H1 (cell line): ENCODE measurements at regions not wholly inside any gene's neighbourhood (a gene's known extent, or its start where the extent isn't known, plus 50 kb on each side); places are given as distances from the start of the nearest gene placed in this dataset.

ENCODE experiments used
- CTCF ChIA-PET: fragments of 300-600 bp; sonication (Branson Sonifier 250); formaldehyde crosslinking; loops from one replicate; lab custom pipeline; 2021; ENCODE audit not compliant: partially characterized antibody; lab: Charles Lee
- POLR2A ChIA-PET: fragments of 300-600 bp; sonication (Branson Sonifier 250); formaldehyde crosslinking; loops from one replicate; lab custom pipeline; 2021; ENCODE audit warnings: inconsistent platforms; ENCODE audit not compliant: partially characterized antibody; lab: Charles Lee
- DNase-seq, 2 experiments: peaks; one replicate each; pipeline versions ENCODE4 v3.0.0 to v3.0.0-alpha.2; 2010 to 2022; ENCODE audit warnings: low spot score in 2 of 2, low read depth in 1 of 2, mixed read lengths in 1 of 2
- FAIRE-seq: peaks from 2 replicates; lab custom pipeline; 2011; peaks lifted over from hg19 to GRCh38; lab: Jason Lieb, UNC
- H2AFZ ChIP-seq: 2 replicates; pipeline ENCODE4 v1.8.1; 2012; ENCODE audit warnings: low read length, inconsistent platforms
- H2AK5ac ChIP-seq: 2 replicates; pipeline ENCODE4 v1.6.1; 2013; ENCODE audit warnings: low read depth, low read length
- H2BK120ac ChIP-seq: replicated peaks from 2 replicates; pipeline ENCODE3; 2013; ENCODE audit warnings: low read depth, low read length, inconsistent platforms
- H2BK12ac ChIP-seq: 2 replicates; pipeline ENCODE4 v1.6.1; 2013; ENCODE audit warnings: low read depth, low read length
- H2BK15ac ChIP-seq: 2 replicates; pipeline ENCODE4 v1.6.1; 2013; ENCODE audit warnings: low read length
- H2BK20ac ChIP-seq: 2 replicates; pipeline ENCODE4 v1.6.1; 2013; ENCODE audit warnings: low read length
- H2BK5ac ChIP-seq: 2 replicates; pipeline ENCODE4 v1.6.1; 2013; ENCODE audit warnings: low read depth, low read length
- H3K14ac ChIP-seq: 2 replicates; pipeline ENCODE4 v1.6.1; 2013; ENCODE audit warnings: inconsistent platforms; ENCODE audit not compliant: insufficient read length
- H3K18ac ChIP-seq: 2 replicates; pipeline ENCODE4 v1.6.1; 2013; ENCODE audit warnings: low read length; ENCODE audit errors: extremely low read depth
- H3K23ac ChIP-seq: 2 replicates; pipeline ENCODE4 v1.6.1; 2013; ENCODE audit warnings: inconsistent platforms; ENCODE audit not compliant: insufficient read length
- H3K23me2 ChIP-seq: 2 replicates; pipeline ENCODE4 v1.6.1; 2013; ENCODE audit warnings: low read depth, low read length
- H3K27ac ChIP-seq: 2 replicates; pipeline ENCODE4 v1.6.1; 2011; ENCODE audit warnings: low read depth, low read length, inconsistent platforms
- H3K27me3 ChIP-seq, 4 experiments: replicated peaks in 1 of 4; 1 replicate in 1 of 4; 2 replicates in 3 of 4; pipeline versions ENCODE4 v1.6.1 to v1.8.1; 2011 to 2013; ENCODE audit warnings: low read length in 3 of 4, mild to moderate bottlenecking in 3 of 4, inconsistent platforms in 2 of 4, mixed read lengths in 2 of 4, moderate library complexity in 1 of 4; ENCODE audit not compliant: control insufficient read depth in 3 of 4, insufficient read depth in 3 of 4; ENCODE audit errors: extremely low read depth in 1 of 4
- H3K36me3 ChIP-seq, 4 experiments: 2 replicates each; pipeline versions ENCODE4 v1.6.1 to v1.8.1; 2011 to 2013; ENCODE audit warnings: mild to moderate bottlenecking in 4 of 4, low read length in 3 of 4, moderate library complexity in 2 of 4, control low read depth in 1 of 4, inconsistent platforms in 1 of 4; ENCODE audit not compliant: insufficient read depth in 4 of 4, control insufficient read depth in 2 of 4
- H3K4ac ChIP-seq: replicated peaks from 2 replicates; pipeline ENCODE3; 2013; ENCODE audit warnings: low read length, low read depth, mixed read lengths, inconsistent platforms; ENCODE audit not compliant: insufficient read length
- H3K4me1 ChIP-seq, 4 experiments: replicated peaks in 1 of 4; 1 replicate in 1 of 4; 2 replicates in 3 of 4; pipeline versions ENCODE4 v1.6.1 to v1.8.1; 2011 to 2013; ENCODE audit warnings: low read length in 3 of 4, inconsistent platforms in 2 of 4, mixed read lengths in 1 of 4; ENCODE audit not compliant: insufficient read depth in 4 of 4, control insufficient read depth in 3 of 4
- H3K4me2 ChIP-seq, 2 experiments: 2 replicates each; pipeline versions ENCODE4 v1.6.1 to v1.8.1; 2011 to 2013; ENCODE audit warnings: low read depth in 2 of 2, low read length in 2 of 2, control low read depth in 1 of 2, inconsistent platforms in 1 of 2, mild to moderate bottlenecking in 1 of 2; ENCODE audit not compliant: insufficient read depth in 1 of 2
- H3K4me3 ChIP-seq, 4 experiments: fragments of 200-600, 300-600 bp in 1 of 4; sonication (generic), shearing (Covaris generic), sonication (Bioruptor Twin) in 1 of 4; 2 replicates each; pipeline versions ENCODE4 v1.5.1 to v1.8.1; 2011 to 2016; ENCODE audit warnings: low read length in 4 of 4, low read depth in 3 of 4, control low read depth in 2 of 4, inconsistent platforms in 2 of 4, mild to moderate bottlenecking in 2 of 4, mixed read lengths in 1 of 4, moderate library complexity in 1 of 4; ENCODE audit not compliant: insufficient read depth in 2 of 4; ENCODE audit errors: extremely low read depth in 1 of 4
- H3K56ac ChIP-seq: replicated peaks from 2 replicates; pipeline ENCODE3; 2013; ENCODE audit warnings: low read depth, mild to moderate bottlenecking, mixed read lengths, low read length, inconsistent platforms; ENCODE audit not compliant: insufficient read length
- H3K79me1 ChIP-seq: 2 replicates; pipeline ENCODE4 v1.6.1; 2013; ENCODE audit warnings: low read depth, low read length, control low read depth
- H3K79me2 ChIP-seq, 2 experiments: 2 replicates each; pipeline versions ENCODE4 v1.6.1 to v1.8.1; 2012 to 2013; ENCODE audit warnings: low read length in 2 of 2, mild to moderate bottlenecking in 2 of 2, inconsistent platforms in 1 of 2; ENCODE audit not compliant: insufficient read depth in 2 of 2, control insufficient read depth in 1 of 2
- H3K9ac ChIP-seq, 4 experiments: replicated peaks in 1 of 4; 1 replicate in 1 of 4; 2 replicates in 3 of 4; pipeline versions ENCODE4 v1.6.1 to v1.8.1; 2011 to 2013; ENCODE audit warnings: low read depth in 3 of 4, low read length in 3 of 4, control low read depth in 2 of 4, mild to moderate bottlenecking in 2 of 4, moderate library complexity in 2 of 4, inconsistent platforms in 1 of 4; ENCODE audit errors: extremely low read depth in 1 of 4
- H3K9me3 ChIP-seq, 2 experiments: 2 replicates each; pipeline versions ENCODE4 v1.6.1 to v1.8.1; 2012 to 2013; ENCODE audit warnings: mild to moderate bottlenecking in 2 of 2, moderate library complexity in 2 of 2, control low read depth in 1 of 2, inconsistent platforms in 1 of 2, low read depth in 1 of 2, low read length in 1 of 2, mixed read lengths in 1 of 2; ENCODE audit not compliant: insufficient read depth in 2 of 2
- H4K20me1 ChIP-seq, 2 experiments: replicated peaks in 1 of 2; 2 replicates each; pipeline versions ENCODE3 to v1.8.1; 2011 to 2013; ENCODE audit warnings: inconsistent platforms in 2 of 2, low read length in 2 of 2, mild to moderate bottlenecking in 1 of 2; ENCODE audit not compliant: insufficient read depth in 2 of 2, control insufficient read depth in 1 of 2
- H4K5ac ChIP-seq: 2 replicates; pipeline ENCODE4 v1.6.1; 2013; ENCODE audit warnings: low read length, low read depth, mixed read lengths, inconsistent platforms; ENCODE audit not compliant: insufficient read length
- H4K8ac ChIP-seq: 2 replicates; pipeline ENCODE4 v1.8.0; 2013; ENCODE audit warnings: mild to moderate bottlenecking, moderate library complexity, low read length, inconsistent platforms; ENCODE audit not compliant: insufficient read depth; ENCODE audit errors: extremely low read depth
- H4K91ac ChIP-seq: replicated peaks from 2 replicates; pipeline ENCODE3; 2013; ENCODE audit warnings: low read length, mixed read lengths, inconsistent platforms; ENCODE audit not compliant: insufficient read length
- BCL11A ChIP-seq, 2 experiments: IDR thresholded peaks; one replicate each; pipeline ENCODE4 v1.6.1; 2011; ENCODE audit warnings: low read depth in 2 of 2, low read length in 2 of 2, mild to moderate bottlenecking in 2 of 2
- BRCA1 ChIP-seq: IDR thresholded peaks from 2 replicates; pipeline ENCODE4 v1.6.1; 2012; ENCODE audit warnings: low read depth, low read length, improper control_type of control experiment
- CBX8 ChIP-seq: fragments of 300-800, 300-1000 bp; sonication (generic); IDR thresholded peaks from 2 replicates; pipeline ENCODE4 v1.7.1; 2016; ENCODE audit warnings: low read depth, low read length, borderline replicate concordance
- HDAC6 ChIP-seq: IDR thresholded peaks from one replicate; pipeline ENCODE4 v1.7.1; 2012; ENCODE audit warnings: low read depth, mild to moderate bottlenecking, inconsistent platforms, low read length, moderate library complexity
- JUND ChIP-seq: IDR thresholded peaks from 2 replicates; pipeline ENCODE4 v1.6.1; 2011; ENCODE audit warnings: mild to moderate bottlenecking, improper control_type of control experiment, low read length
- KDM5A ChIP-seq: fragments of 200-600 bp; IDR thresholded peaks from 2 replicates; pipeline ENCODE4 v1.7.1; 2012; ENCODE audit warnings: mild to moderate bottlenecking, low read length, inconsistent platforms, mixed read lengths
- MAX ChIP-seq: IDR thresholded peaks from 2 replicates; pipeline ENCODE4 v1.6.1; 2012; ENCODE audit warnings: inconsistent platforms
- NANOG ChIP-seq: IDR thresholded peaks from 2 replicates; pipeline ENCODE4 v1.6.1; 2011; ENCODE audit warnings: low read length, low read depth, mild to moderate bottlenecking, inconsistent platforms; ENCODE audit not compliant: insufficient read depth, poor library complexity, severe bottlenecking
- RNF2 ChIP-seq: fragments of 200-900, 300-1000 bp; sonication (generic); IDR thresholded peaks from 2 replicates; pipeline ENCODE4 v1.7.1; 2016; ENCODE audit warnings: borderline replicate concordance, low read depth, mild to moderate bottlenecking, antibody characterized with exemption, low read length; ENCODE audit not compliant: poor library complexity, severe bottlenecking; ENCODE audit errors: missing control alignments
- SP1 ChIP-seq: IDR thresholded peaks from 2 replicates; pipeline ENCODE4 v1.6.1; 2011; ENCODE audit warnings: low read depth, low read length
- SP2 ChIP-seq: IDR thresholded peaks from 2 replicates; pipeline ENCODE4 v1.6.1; 2012; ENCODE audit warnings: mild to moderate bottlenecking, low read length, inconsistent platforms
- TAF1 ChIP-seq: IDR thresholded peaks from 2 replicates; pipeline ENCODE4 v1.6.1; 2011; ENCODE audit warnings: mild to moderate bottlenecking, low read depth, low read length
- TEAD4 ChIP-seq: IDR thresholded peaks from 2 replicates; pipeline ENCODE4 v1.6.1; 2012; ENCODE audit warnings: low read depth, low read length, inconsistent platforms, mixed read lengths

GRCh38 chr18:44392933-44393332 is 287.8 kb upstream of the SETBP1 start:
- Histone ChIP-seq H3K4me1 (peaks cover 0 to 3% (median 0%) of the 10 kb centered on the region in 4 experiments; a peak in 1 of 7 replicates), H3K9ac (no peak overlapping the region), H3K4me2 (peak overlapping the region in 1 of 2 experiments; percentile 19; a peak in 1 of 4 replicates)
- CTCF ChIA-PET = no interaction called here
- FAIRE-seq = no peak
- TF ChIP-seq CBX8 (no peak), TEAD4 (peak; percentile 59; the same call in 1 of the 2 replicates), JUND (no peak), KDM5A (no peak), SP2 (no peak), TAF1 (no peak), NANOG (no peak), BRCA1 (no peak), MAX (no peak), SP1 (0 out of 2 replicates have a peak, but pooled peaks have one; percentile 44), BCL11A (IDR thresholded peaks at IDR 0.05; ENCODE audit: low read depth in 2 of 2, low read length in 2 of 2) (no peak), RNF2 (no peak), HDAC6 (no peak)
- TF ChIP-seq, all 59 proteins: peak for 2
- no peak overlapping the region for H2BK120ac ChIP-seq
- H3K56ac ChIP-seq = no peak overlapping the region
- H2AK5ac ChIP-seq = no peak overlapping the region
- H4K8ac ChIP-seq = no peak overlapping the region
- no peak overlapping the region for H4K91ac ChIP-seq
- H3K27me3 ChIP-seq = no peaks in the 10 kb centered on the region
- no peak overlapping the region for H4K5ac ChIP-seq
- POLR2A ChIA-PET = no interaction called here
- H2BK12ac ChIP-seq = no peak overlapping the region
- no peak overlapping the region for H2BK20ac ChIP-seq
- H3K23ac ChIP-seq = no peak overlapping the region
- H3K27ac ChIP-seq = no peak overlapping the region
- no peak overlapping the region for H2AFZ ChIP-seq
- H3K4me3 ChIP-seq = no peak overlapping the region
- H3K79me1 ChIP-seq = no peaks in the 10 kb centered on the region
- no peak overlapping the region for H2BK5ac ChIP-seq
- no peak overlapping the region for H2BK15ac ChIP-seq
- H3K14ac ChIP-seq = no peak overlapping the region
- H3K9me3 ChIP-seq = no peaks in the 10 kb centered on the region
- no peaks in the 10 kb centered on the region for H3K79me2 ChIP-seq
- H4K20me1 ChIP-seq = no peaks in the 10 kb centered on the region
- no peak for DNase-seq
- H3K36me3 ChIP-seq = no peaks in the 10 kb centered on the region
- H3K23me2 ChIP-seq = no peaks in the 10 kb centered on the region
- H3K18ac ChIP-seq = no peak overlapping the region
- no peak overlapping the region for H3K4ac ChIP-seq
